IMR-90 (cell line): ENCODE measurements at regions not wholly inside any gene's neighbourhood (a gene's known extent, or its start where the extent isn't known, plus 50 kb on each side); places are given as distances from the start of the nearest gene placed in this dataset.
"Not testable (repeated sequence)": the region's sequence is repeated elsewhere in the genome, so short reads cannot be mapped to it uniquely, and the experiment has no call there.

Experiments used
- ATAC-seq: fragments of 200-7000 bp; cut with Tn5 transposase; 2 replicates; pipeline ENCODE4 v1.9.1; 2020; ENCODE audit warnings: low read depth, mild to moderate bottlenecking, moderate library complexity
- BruUV-seq: library from RNA; stranded (reverse); fragments of 400-500 nt; replicated peaks from 2 replicates; lab custom pipeline; 2021; lab: Mats Ljungman, UMichigan
- CTCF ChIA-PET: fragments of 300-600 bp; formaldehyde crosslinking; extraction: SDS; loops from one replicate; lab custom pipeline; 2021; ENCODE audit warnings: antibody characterized with exemption; lab: Yijun Ruan, JAX
- POLR2A ChIA-PET: fragments of 300-600 bp; sonication (Branson Sonifier 250); formaldehyde crosslinking; loops from one replicate; lab custom pipeline; 2022; ENCODE audit warnings: antibody characterized with exemption; ENCODE audit not compliant: unreplicated experiment; lab: Charles Lee
- DNase-seq: peaks from one replicate; pipeline ENCODE4 v3.0.0; 2013
- H2AFZ ChIP-seq: replicated peaks from 2 replicates; pipeline ENCODE3; 2013; ENCODE audit warnings: low read length, mild to moderate bottlenecking; ENCODE audit not compliant: poor library complexity
- H2AK5ac ChIP-seq: 2 replicates; pipeline ENCODE4 v1.6.1; 2013; ENCODE audit warnings: low read depth, low read length, inconsistent platforms
- H2AK9ac ChIP-seq: replicated peaks from 2 replicates; pipeline ENCODE3; 2013; ENCODE audit warnings: mild to moderate bottlenecking, low read depth, low read length, moderate library complexity; ENCODE audit not compliant: poor library complexity
- H2BK120ac ChIP-seq: 2 replicates; pipeline ENCODE4 v1.6.1; 2013; ENCODE audit warnings: low read depth, low read length, inconsistent platforms
- H2BK15ac ChIP-seq: 3 replicates; pipeline ENCODE4 v1.6.1; 2013; ENCODE audit warnings: low read depth, low read length, inconsistent platforms
- H2BK20ac ChIP-seq: 2 replicates; pipeline ENCODE4 v1.6.1; 2013; ENCODE audit warnings: low read depth, mild to moderate bottlenecking, inconsistent platforms, low read length, moderate library complexity
- H2BK5ac ChIP-seq: 2 replicates; pipeline ENCODE4 v1.6.1; 2013; ENCODE audit warnings: mild to moderate bottlenecking, low read depth, low read length, inconsistent platforms; ENCODE audit not compliant: poor library complexity, severe bottlenecking
- H3K14ac ChIP-seq: replicated peaks from 2 replicates; pipeline ENCODE4 v1.6.1; 2013; ENCODE audit warnings: low read depth, low read length, inconsistent platforms
- H3K18ac ChIP-seq: 2 replicates; pipeline ENCODE4 v1.6.1; 2013; ENCODE audit warnings: low read depth, low read length, control low read depth
- H3K23ac ChIP-seq: 2 replicates; pipeline ENCODE4 v1.6.1; 2013; ENCODE audit warnings: low read depth, low read length, inconsistent platforms
- H3K27ac ChIP-seq: 2 replicates; pipeline ENCODE4 v1.5.1; 2013; ENCODE audit warnings: mild to moderate bottlenecking, control low read depth, low read length; ENCODE audit not compliant: insufficient read depth
- H3K27me3 ChIP-seq: 2 replicates; pipeline ENCODE4 v1.6.1; 2013; ENCODE audit warnings: low read length; ENCODE audit not compliant: control insufficient read depth, insufficient read depth
- H3K36me3 ChIP-seq: 2 replicates; pipeline ENCODE4 v1.6.1; 2013; ENCODE audit warnings: low read length, mixed read lengths; ENCODE audit not compliant: control insufficient read depth, insufficient read depth
- H3K4ac ChIP-seq: 2 replicates; pipeline ENCODE4 v1.6.1; 2013; ENCODE audit warnings: low read depth, low read length, inconsistent platforms
- H3K4me1 ChIP-seq: 2 replicates; pipeline ENCODE4 v1.6.1; 2013; ENCODE audit warnings: low read length, mixed read lengths; ENCODE audit not compliant: control insufficient read depth, insufficient read depth
- H3K4me2 ChIP-seq: 2 replicates; pipeline ENCODE4 v1.6.1; 2013; ENCODE audit warnings: low read depth, mild to moderate bottlenecking, control low read depth, low read length, moderate library complexity
- H3K4me3 ChIP-seq: 2 replicates; pipeline ENCODE4 v1.5.1; 2013; ENCODE audit warnings: low read depth, mild to moderate bottlenecking, control low read depth, low read length, moderate library complexity; ENCODE audit not compliant: insufficient read depth
- H3K56ac ChIP-seq: 2 replicates; pipeline ENCODE4 v1.6.1; 2013; ENCODE audit warnings: low read length, inconsistent platforms; ENCODE audit not compliant: insufficient read depth; ENCODE audit errors: extremely low read depth
- H3K79me1 ChIP-seq, 2 experiments: 2 replicates each; pipeline ENCODE4 v1.6.1; 2013; ENCODE audit warnings: low read length in 2 of 2, inconsistent platforms in 1 of 2, low read depth in 1 of 2
- H3K9ac ChIP-seq: 2 replicates; pipeline ENCODE4 v1.6.1; 2013; ENCODE audit warnings: low read depth, low read length, control low read depth
- H3K9me1 ChIP-seq: 2 replicates; pipeline ENCODE4 v1.6.1; 2013; ENCODE audit warnings: low read length, inconsistent platforms; ENCODE audit not compliant: insufficient read depth
- H3K9me3 ChIP-seq: 2 replicates; pipeline ENCODE4 v1.6.1; 2013; ENCODE audit warnings: low read length; ENCODE audit not compliant: control insufficient read depth, insufficient read depth
- H4K20me1 ChIP-seq: 2 replicates; pipeline ENCODE4 v1.6.1; 2013; ENCODE audit warnings: low read length, inconsistent platforms; ENCODE audit not compliant: insufficient read depth
- H4K5ac ChIP-seq: 2 replicates; pipeline ENCODE4 v1.6.1; 2013; ENCODE audit warnings: mild to moderate bottlenecking, low read depth, low read length, control low read depth
- H4K8ac ChIP-seq, 2 experiments: 2 replicates each; pipeline ENCODE4 v1.6.1; 2013; ENCODE audit warnings: low read depth in 2 of 2, low read length in 2 of 2, control low read depth in 1 of 2, inconsistent platforms in 1 of 2
- H4K91ac ChIP-seq: 2 replicates; pipeline ENCODE4 v1.6.1; 2013; ENCODE audit warnings: low read depth, low read length, inconsistent platforms; ENCODE audit not compliant: insufficient read depth
- WGBS, 2 experiments: methylation state at CpG; one replicate each; pipeline versions ENCODE4 v1.1.5 to v1.1.7; 2013; ENCODE audit warnings: missing lambda C conversion rate in 2 of 2; ENCODE audit not compliant: insufficient read length in 1 of 2; ENCODE audit errors: extremely low coverage in 2 of 2; 5-methylcytosine and 5-hydroxymethylcytosine counted together
- dilution Hi-C: fragments of 300-500 bp; cut with HindIII; formaldehyde crosslinking; loops from one replicate; pipeline ENCODE4 v1.14.3; 2018; ENCODE audit warnings: low sequenced_read_pairs; ENCODE audit not compliant: unreplicated experiment
- in situ Hi-C: fragments of 300-500 bp; cut with MboI; formaldehyde crosslinking; loops from 3 replicates; pipeline ENCODE4 v1.14.3; 2019; ENCODE audit warnings: low sequenced_read_pairs, inconsistent platforms, mixed read lengths
- intact Hi-C: fragments of 100-400 bp; cut with micrococcal nuclease; formaldehyde crosslinking; loops from 2 replicates; pipeline ENCODE4 v1.10.0; 2022

GRCh38 chr12:85469158-85470086 lies 189.4 kb downstream of the ALX1 start:
- H3K27ac ChIP-seq, H3K14ac ChIP-seq, H2BK120ac ChIP-seq, H4K8ac ChIP-seq, H3K9me3 ChIP-seq, H2AK9ac ChIP-seq, H4K20me1 ChIP-seq, H2BK5ac ChIP-seq, H3K9me1 ChIP-seq, H3K4me2 ChIP-seq, H2AK5ac ChIP-seq, H3K4me3 ChIP-seq, dilution Hi-C loops, H3K56ac ChIP-seq, H2AFZ ChIP-seq, H3K36me3 ChIP-seq, H3K4me1 ChIP-seq, H4K91ac ChIP-seq, H3K4ac ChIP-seq, H2BK15ac ChIP-seq, H4K5ac ChIP-seq, BruUV-seq, POLR2A ChIA-PET, ATAC-seq, H3K27me3 ChIP-seq, H3K18ac ChIP-seq, H2BK20ac ChIP-seq, H3K23ac ChIP-seq, H3K9ac ChIP-seq, H3K79me1 ChIP-seq: not testable (repeated sequence)
- WGBS, 2 experiments, result no CpG with 5 or more reads among the region's 5 CpGs
- intact Hi-C loops (loop anchor here (5.0 kb wide), 2 partner anchors 108 to 173 kb away; no protein-coding TSS in a partner anchor), in situ Hi-C loops (loop anchor here (5.0 kb wide), 1 partner anchor 398 kb away; no protein-coding TSS in a partner anchor)
- DNase-seq, result peak; percentile 3
- CTCF ChIA-PET, result interaction anchor here (0.6 to 2.5 kb wide), 5 partner anchors 11 to 460 kb away, joined by 3 to 15 read pairs (median 5); no protein-coding TSS in a partner anchor

- H4K20me1 ChIP-seq, DNase-seq, H4K8ac ChIP-seq, H2BK5ac ChIP-seq, H3K79me1 ChIP-seq, H2AFZ ChIP-seq, H3K4ac ChIP-seq, in situ Hi-C loops, POLR2A ChIA-PET, H3K9ac ChIP-seq, H3K9me3 ChIP-seq, H3K23ac ChIP-seq, H2BK20ac ChIP-seq, ATAC-seq, intact Hi-C loops, H3K36me3 ChIP-seq, H3K18ac ChIP-seq, H3K9me1 ChIP-seq, CTCF ChIA-PET, H4K5ac ChIP-seq, H4K91ac ChIP-seq, H2BK15ac ChIP-seq, H2AK9ac ChIP-seq, H3K27me3 ChIP-seq, H2BK120ac ChIP-seq, H3K4me2 ChIP-seq, dilution Hi-C loops, H3K14ac ChIP-seq, H3K4me3 ChIP-seq, H2AK5ac ChIP-seq, BruUV-seq, H3K56ac ChIP-seq, H3K27ac ChIP-seq, H3K4me1 ChIP-seq: not testable (repeated sequence)
- WGBS, 2 experiments, result no CpG with 5 or more reads among the region's 1 CpG
Measured at GRCh38 chr12:85475277-85475676, 195.3 kb downstream of the ALX1 start.
